NCI-H1417 (cell line): ENCODE measurements at regions not wholly inside any gene's neighbourhood (a gene's known extent, or its start where the extent isn't known, plus 50 kb on each side); places are given as distances from the start of the nearest gene placed in this dataset.
"Not testable (repeated sequence)": the region's sequence is repeated elsewhere in the genome, so short reads cannot be mapped to it uniquely, and the experiment has no call there.

Experiments used
- DNase-seq, 3 experiments: peaks; one replicate each; lab custom pipeline; 2025; lab: John Stamatoyannopoulos, UW

DNA sequence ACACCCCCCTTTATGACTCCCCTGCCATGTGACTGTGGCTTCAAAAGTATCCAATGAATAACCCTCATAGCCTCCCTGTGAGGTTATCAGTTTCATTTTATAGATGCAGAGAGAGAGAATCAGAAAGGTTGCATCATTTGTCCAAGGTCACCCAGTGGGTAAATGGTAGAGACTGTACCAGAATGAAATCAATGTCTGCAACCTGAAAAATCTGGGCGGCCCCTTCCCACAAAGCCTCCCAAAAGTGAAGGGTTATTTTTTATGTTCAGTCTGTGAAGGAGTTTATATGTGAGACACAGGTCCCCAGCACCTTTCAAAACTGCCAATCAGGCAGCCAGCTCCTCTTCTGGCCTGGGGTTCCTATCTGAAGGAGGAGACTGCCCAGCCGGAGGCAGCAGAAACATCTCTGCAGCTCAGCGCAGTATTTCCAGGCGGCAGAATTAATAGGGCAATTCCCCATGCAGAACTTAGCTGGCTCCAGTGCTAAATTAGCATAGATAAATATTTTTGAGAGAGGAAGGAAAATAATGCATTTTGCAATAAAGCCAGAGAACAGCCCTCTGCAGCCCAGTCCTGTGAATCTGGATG lies 130.8 kb upstream of the PRR20G start:
- peak; percentile 70 to 85 (median 84) for DNase-seq

DNA sequence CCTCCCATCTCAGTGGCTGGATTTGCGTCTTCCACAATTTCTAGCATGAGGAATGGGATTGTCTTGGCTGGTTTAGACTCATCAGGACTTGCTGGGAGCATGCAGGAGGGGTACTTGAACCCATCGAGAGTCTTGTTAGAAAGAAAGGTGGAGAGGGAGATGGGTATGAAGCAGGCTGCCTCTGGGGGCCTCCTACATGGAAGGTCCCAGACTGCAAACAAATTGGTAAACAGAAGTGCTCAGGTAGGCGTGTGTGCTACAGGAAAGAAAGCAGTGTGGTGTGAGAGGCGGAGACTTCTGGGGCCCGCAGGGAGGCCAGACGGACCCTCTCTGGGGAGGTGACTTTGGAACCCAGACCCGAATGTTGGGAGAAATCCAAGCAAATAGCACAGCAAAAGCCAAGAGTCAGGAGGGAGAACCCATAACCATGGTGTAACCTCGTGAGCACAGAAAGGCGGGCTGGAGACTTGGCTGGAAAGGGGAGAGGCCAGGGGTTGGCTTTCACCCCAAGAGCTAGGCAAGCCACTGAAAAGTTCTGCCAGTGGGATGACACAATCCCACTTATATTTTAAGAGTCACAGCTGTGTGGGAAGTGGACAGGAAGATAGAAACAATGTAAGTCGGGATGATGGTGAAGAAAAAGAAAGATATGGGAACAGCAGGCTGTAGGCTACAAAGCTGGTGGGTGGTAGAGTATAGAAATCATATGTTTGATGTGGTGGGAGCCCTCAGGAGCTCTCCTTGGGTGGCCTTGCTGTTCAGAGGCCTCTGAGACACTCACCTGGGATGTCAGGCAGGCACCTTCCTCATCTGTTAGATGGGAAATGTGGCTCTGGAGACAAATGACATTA lies 130.1 kb upstream of the PRR20G start:
- peak in 1 of 3 experiments; percentile 48 for DNase-seq

DNA sequence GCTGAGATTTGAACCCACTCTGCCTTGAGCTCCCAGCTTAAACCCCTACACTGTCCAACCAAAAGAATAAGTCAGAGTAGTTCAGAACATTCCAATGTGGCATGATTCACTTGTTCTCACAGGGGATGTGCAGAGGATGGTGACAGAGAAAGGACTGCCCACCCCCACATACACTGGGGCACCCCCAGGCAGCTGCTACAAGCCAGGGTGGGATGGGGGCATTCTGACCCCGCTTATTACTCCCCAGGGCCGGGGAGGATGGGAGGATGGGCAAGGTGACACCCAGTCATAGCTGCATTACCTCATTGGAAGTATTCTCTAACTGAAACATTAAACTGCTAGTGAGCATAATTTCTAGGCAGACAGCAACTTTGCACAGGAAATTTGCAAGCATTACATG lies 126.0 kb upstream of the PRR20G start:
- no peak for DNase-seq

DNA sequence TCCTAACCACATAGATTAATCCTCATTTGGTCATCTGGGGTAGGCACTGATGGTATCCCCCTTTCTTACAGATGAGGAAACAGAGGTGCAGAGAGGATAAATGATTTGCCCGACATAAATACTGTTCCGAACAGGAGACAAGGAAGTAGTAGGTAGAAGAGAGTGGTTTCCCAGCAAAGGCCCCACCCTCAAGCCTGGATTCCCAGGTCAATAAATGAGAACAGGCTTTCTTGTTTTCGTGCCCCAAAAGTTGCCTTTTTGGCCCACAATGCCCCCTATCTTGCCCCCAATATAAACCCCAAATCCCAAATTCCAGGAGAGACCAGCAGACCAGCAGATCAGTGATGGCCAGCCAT lies 125.5 kb upstream of the PRR20G start:
- DNase-seq, result no peak

DNA sequence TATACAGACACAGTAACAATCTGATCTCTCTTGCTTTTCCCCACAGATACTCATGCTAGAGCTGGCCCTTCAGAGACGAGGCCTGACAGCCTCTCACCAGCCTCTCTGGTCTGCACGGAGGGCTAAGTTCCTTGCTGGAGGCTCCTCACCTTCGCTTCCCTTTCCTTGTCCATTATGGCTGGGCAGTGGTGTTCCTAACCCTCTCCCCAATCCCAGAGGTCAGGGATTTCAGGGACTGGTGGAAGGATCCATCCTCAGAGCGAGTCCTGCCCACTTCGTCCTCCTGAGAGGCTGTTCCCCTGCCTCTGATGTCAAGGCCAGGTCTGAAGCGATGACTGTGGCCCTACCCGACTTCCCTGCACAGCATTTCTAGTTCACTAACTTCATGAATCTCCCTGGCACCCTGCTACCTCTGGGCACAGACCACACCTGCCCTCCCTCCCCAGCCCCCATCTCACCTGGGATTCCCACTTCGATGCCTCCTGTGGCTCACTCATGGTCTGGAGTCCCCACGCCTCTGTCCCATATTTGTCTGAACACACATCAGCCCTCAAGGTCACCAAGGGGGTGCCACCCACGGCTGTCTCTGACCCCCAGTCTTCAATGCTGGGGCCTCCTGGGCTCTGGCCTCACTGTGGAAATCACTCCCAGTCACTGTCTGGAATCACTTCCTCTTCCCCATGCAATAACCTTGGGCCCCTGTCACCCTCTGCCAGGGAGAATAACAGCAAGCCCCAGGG lies 124.9 kb upstream of the PRR20G start:
- DNase-seq, result no peak

DNA sequence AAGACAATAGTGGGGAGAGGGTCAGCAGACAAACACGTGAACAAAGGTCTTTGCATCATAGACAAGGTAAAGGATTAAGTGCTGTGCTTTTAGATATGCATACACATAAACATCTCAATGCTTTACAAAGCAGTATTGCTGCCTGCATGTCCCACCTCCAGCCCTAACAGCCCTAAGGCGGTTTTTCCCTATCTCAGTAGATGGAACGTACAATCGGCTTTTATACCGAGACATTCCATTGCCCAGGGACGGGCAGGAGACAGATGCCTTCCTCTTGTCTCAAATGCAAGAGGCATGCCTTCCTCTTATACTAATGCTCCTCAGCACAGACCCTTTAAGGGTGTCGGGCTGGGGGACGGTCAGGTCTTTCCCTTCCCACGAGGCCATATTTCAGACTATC lies 124.0 kb upstream of the PRR20G start:
- not testable (repeated sequence) for DNase-seq

DNA sequence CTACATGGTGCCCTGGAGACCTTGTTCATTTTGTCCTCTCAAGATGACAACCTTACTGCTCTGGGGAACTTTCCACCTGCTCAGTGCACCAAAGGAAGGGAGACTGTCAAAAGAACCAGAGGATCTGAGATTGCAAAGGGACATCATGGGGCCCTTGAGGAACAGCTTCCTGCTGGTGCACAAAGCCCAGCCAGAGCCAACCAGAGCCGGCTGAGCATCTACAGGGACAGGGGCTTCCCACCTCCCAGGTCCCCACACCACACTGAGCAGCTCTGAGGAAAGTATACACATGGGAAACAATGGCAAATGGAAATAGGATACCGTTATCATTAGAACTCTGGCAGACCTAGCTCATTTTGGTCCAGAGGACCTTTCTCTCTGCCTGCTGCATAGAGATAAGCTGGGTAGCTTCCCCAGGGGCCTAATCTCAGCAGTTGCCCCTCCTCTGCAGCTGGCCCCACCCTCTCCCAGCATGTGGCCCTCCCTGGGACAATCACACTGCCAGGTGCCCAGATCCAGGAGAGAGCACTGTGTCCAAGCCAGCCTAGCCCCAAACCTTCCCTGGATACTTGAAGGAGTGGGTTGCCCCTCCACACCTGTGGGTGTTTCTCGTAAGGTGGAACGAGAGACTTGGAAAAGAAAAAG lies 123.4 kb upstream of the PRR20G start:
- peak in 2 of 3 experiments; percentile 39 to 60 for DNase-seq

DNA sequence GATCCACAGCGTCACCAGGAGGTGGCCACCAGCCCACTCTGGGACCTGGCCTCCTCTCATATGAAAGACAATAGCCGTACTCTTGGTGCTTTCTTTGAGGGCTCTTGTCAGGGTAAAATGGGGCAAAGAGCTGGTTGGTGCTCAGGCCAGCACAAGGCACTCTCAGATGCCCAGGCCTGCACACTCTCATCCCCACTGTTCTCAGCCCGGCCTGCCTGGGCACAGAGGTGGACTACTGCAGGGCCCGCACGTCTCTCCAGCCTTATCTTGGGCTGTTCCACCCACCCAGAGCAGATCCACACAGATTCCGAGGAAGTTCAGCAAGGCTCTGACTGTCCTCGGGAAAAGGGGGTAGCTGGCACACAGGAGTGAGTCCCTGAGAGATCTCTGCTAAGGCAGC lies 122.8 kb upstream of the PRR20G start:
- no peak for DNase-seq

DNA sequence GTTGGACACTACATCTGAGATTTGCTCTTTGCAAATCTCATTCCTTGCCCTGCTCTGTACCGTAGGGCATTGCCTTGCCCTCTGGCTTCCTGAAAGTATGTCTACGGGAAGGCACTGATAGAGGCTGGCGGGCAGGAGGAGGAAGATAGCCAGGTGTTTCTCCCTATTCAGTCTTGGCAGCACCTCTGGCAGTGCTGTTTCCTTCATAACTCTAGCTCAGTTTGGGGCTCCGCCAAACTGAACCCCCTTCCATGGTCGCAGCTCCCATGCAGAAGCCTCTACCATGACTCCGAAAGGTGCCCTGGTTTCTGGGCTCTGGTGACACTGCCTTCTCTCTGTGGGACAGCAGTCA lies 122.3 kb upstream of the PRR20G start:
- DNase-seq, result no peak

DNA sequence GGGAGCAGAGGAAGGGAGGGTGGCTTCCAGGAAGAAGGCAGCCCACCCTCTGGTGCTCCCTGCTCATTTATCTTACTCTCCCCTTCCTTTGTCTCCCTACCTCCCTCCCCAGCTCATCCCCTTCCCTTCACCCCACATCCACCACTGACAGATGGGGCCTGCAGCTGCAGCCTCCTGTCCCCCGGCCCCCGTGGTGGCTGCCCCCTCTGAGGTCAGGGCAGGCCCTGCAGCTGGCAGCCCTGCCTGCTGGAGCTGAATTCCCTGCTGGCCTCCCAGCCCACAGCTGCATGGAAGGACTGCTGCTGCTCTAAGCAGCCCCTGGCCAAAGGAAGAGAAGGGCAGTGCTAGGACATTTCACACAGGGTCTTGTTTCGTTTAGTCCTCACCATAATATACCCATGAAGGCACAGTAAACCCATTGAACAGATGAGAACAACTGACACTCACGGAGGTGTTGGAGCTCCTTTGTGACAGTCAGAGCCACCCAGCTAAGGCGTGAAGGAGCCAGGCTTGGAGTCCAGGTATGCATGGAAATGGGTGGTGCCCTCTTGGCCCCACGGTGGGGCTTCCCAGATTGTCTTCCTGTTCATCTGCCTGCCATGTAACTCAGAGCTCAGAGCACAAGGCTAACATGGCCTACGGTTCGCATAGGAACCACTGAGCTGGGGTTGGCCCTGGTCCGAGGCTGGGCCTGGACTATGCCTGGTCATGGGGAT lies 121.7 kb upstream of the PRR20G start:
- no peak for DNase-seq

DNA sequence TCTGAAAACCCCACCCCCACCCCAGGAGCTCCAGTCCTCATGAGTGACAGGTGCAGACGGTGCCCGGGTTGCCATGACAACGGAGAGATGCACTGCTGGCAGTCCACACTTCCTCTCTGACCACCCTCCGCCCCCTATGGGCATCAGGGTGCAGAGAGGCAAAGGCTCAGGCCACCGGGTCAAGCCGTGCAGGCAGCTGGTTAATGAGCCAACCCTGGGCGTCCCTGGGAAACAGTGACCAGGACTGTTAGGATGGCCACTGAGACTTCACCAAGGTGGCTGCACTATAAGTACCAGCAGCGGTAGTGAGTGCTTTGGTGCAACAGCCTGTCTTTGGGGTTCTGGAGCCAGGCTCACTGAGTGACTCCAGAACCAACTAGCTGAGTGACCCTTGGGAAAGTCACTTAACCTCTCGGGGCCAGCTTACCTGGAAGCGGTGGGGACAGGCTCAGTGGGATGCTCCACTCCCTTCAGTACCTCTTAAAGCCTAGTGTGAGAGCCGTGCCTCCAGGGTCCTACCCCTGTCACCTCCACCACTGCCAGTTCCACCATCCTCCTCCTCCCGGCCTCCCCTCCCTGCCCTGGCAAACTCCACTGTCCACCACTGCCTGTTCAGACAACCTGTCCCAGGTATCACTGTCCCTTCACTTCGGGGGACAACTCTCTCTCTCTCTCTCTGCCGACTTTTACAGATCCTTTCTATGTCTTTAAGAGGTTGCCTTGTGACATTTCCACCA lies 121.0 kb upstream of the PRR20G start:
- DNase-seq, result peak in 2 of 3 experiments; percentile 73 to 92

DNA sequence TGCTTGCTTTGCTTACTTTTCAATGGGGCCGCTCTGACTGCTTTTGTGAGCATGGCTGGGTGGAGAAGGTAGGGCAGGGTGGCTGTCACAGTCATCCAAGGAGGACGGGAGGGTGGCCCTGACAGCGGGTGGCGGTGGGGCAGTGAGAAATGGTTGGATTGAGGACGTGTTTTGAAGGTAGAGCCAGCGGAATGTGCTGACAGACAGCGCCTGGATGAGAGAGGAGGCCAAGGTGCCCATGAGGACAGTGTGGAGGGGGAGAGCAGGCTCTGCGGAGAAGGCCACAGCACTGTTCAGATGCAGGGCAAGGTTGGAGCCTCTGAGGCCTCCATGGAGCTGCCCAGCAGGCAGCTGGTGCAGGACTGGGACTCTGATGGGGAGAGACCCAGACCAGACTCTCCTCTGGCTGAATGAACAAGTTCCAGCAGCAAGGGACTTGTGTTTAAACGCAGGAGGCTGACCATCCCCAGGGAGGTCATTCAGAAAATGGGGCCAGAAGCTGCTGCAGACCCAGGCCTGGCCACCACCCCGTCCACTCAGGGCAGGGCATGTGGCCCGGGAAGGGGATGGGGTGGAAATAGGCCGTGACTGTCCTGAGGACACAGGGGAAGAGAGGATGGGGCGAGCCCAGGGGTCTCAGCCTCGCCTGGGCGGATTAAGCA lies 120.3 kb upstream of the PRR20G start:
- DNase-seq, result no peak

DNA sequence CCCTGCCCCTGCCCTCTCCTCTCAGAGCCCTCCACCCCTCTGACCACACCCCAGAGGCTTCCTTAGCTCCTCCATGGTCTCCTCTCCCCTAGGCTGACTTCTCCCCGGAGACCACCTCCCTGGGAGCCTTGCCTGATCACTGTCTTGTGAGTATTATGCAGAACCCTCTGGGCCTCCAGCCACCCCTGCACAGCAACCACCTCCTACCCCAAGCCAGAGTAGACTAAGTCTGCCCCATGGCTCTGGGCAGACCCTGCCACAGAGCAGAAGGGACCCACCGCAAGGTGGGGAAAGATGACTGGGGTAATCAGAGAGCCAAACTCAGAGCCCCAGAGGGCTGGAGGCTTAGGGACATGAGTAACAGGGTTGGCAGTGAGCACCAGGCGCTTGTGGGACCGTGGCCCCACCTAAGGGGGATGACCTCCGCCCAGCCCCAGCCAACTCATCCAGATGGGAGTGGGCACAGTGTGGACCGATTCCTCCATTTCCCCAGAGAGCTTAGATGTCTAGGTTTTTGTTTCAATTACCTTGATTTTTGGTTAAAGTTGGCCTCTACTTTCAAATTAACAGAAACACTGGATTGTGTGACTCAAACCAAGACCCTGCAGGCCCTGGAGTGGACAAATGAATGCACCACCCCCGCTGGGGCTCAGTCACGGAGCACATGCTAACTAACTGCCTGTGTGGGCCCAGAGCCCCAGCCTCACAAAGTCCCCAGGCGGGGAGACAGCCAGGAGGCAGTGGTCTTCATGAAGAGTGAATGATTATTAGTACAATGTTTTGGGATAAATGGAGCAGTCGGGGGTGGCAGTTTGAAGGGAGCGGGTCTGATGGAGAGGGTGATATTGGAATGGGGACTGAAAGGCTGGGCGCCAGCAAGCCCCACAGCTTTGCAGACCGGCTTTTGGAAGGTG lies 119.4 kb upstream of the PRR20G start:
- DNase-seq, result no peak

DNA sequence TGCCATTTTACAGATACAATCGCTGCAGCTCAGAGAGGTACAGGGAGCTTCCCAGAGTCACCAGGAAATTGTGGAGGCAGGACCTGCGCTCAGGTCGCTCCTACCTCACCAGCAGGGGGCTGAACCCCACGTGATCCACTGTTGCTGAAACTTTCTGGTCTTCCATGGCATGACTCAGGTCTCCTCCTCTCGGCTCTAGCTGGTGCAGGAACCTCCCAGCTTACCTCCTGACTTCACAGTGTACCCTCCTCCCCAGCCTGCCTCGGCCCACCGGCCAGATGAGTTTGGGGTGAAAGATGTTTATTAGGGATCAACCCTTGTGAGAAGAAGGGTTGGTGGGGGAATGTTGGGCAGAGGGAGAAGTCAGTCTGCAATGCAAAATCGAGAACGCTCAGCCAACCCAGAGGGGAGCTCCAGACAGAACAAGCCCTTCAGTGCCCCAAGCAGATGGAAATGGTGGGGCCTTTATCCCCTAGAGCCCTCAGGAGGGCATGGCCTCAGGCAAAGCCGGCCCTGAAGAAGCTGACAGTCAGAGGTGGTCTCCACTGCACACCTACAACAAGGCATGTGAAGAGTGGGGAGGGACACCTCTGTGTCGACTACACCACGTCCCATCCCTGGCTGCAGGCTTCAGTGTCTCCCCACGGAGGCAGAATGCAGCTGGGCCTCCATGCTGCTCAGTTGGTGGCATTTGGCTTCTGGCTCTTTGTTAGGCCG lies 118.6 kb upstream of the PRR20G start:
- DNase-seq, result no peak

DNA sequence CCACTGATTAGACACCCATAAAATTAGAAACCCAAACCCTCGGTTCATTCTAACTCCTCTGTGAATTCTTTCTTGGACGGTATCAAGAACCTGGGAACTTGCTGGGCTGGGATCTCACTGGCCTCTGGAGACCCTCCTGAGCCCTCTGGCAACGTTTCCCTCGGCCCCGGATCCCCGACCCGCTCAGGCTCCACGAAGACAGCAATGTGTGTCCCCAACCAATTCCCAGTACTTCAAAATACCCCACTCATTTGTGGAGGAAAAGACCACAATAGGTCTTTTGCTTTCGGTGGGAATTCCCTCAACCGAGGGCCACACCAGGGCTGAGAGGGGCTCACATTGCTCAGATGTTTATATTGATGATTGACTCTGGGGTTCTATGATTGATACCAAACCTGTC lies 117.9 kb upstream of the PRR20G start:
- DNase-seq, result no peak

DNA sequence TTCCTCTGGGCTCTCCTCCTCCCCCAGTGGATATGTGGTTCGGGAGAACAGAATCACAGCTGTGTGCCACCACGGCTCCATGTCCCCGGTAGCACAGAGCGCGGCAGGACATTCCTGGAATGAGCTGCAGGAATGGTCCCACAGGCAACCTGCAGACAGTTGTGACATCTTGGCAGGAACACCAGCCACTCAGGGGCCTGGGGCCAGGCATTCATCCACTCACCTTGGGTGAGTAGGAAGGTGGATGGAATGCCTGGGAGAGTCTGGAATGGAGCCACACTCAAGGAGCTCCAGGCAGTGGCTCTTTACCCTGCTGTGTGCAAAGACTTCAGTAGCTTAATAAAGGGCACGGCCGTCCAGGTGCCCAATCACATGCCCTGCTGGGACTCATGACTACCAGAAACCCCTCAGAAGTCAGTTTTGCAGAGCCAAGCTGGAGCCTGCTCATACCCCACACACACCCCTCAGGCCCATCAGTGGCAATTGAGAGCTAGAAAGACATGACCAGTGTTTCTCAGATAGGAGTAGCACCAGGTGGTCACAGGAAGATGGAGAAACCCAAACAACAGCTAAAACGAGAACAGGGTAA lies 117.3 kb upstream of the PRR20G start:
- no peak for DNase-seq

DNA sequence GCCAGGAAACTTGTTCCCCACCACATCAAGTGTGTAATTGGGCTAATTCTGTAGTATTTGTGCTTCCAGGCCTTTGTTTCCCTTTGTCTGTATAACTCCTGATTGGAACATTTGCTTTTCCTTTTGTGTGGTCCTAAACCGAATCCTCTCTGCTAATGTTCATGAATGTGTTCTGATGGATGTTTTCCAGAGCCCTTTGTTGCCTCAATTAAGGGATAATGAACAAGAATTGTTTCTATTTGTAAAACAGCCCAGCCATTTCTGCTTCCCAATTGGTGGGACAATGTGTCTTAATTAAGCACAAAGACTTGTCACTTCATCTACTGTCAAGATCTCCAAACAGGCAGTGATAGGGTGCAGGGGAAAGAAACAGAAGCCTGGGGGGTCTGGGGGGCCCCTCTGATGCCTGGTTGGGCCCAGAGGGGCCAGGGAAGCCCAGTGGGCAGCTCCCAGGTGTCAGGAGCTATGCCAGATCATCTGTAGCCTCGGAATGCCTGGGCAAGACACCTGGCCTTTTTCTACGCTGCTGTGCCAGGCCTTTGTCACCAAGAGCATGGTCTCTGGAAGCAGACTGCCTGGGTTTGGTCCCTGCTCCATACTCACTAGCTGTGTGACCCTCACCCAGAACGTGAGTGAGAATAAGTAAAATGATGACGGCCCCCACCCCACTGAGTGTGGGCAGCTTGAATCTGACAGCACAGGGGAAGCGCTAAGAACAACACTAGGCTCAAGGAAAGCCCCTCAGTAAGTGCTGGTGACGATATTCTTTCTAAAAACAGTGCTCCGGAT lies 116.6 kb upstream of the PRR20G start:
- DNase-seq, result peak in 1 of 3 experiments; percentile 41

DNA sequence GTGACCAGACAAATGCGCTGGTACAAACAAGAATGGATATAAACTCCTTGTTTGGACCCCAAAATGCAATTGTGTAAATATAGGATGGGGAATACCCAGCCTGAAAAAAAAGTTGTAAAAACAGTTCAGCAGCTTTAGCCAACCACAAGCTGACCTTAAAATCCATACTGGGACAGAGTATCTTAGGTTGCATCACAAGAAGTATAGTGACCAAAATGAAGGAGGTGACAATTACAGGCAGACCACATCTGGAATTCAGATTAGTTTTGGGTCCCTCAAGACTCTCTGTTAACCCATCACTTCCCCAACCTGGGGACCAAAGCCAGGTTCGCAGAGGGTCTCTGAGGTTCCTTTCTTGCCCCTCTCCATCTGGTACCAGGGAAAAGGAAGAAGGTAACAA lies 115.9 kb upstream of the PRR20G start:
- no peak for DNase-seq
